Hepatocyte (in vitro differentiated cells): ENCODE measurements at regions not wholly inside any gene's neighbourhood (a gene's known extent, or its start where the extent isn't known, plus 50 kb on each side); places are given as distances from the start of the nearest gene placed in this dataset.

ENCODE experiments used
- CTCF ChIP-seq: fragments of 200-600 bp; sonication (generic); IDR thresholded peaks from 2 replicates; pipeline ENCODE4 v1.5.1; 2016; ENCODE audit warnings: antibody characterized with exemption, mild to moderate bottlenecking; ENCODE audit not compliant: poor library complexity
- EZH2 ChIP-seq: fragments of 200-600 bp; sonication (generic); IDR thresholded peaks from 2 replicates; pipeline ENCODE4 v1.6.1; 2016; ENCODE audit warnings: antibody characterized with exemption, mild to moderate bottlenecking, borderline replicate concordance
- EZH2phosphoT487 ChIP-seq: fragments of 200-600 bp; sonication (generic); IDR thresholded peaks from one replicate; pipeline ENCODE4 v1.6.1; 2018; ENCODE audit warnings: antibody characterized with exemption, mild to moderate bottlenecking, low read depth, moderate library complexity; ENCODE audit not compliant: unreplicated experiment, severe bottlenecking

DNA sequence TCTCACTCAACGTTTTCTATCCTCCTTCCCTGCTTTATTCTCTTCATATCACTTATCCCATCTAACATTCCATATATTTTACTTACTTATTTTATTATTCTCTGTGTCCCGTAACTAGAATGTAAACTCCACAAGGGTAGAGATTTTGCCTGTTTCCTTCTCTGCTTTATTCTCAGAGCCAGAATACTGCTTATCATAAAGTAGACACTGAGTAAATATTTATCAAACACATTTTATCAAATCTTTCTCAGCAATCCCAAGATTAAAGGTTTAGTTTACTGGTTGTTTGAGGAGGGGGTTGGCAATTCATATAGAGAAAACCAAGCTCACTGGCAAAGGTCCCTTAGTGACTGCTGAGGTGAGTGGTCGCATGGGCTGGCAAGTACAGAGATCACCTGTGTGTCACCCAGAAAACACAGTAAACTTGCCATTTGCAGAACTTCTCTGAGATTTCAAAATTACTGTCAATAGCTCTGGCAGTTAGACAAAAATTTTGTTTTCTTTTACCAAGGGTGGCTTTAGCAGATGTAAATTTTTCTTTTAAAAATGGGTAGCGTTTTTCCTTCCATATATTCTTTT is 662.4 kb downstream of the UTRN start:
- no peak for TF ChIP-seq CTCF
- TF ChIP-seq EZH2phosphoT487 = no peak
- TF ChIP-seq EZH2 = no peak
